K562 (cell line): ENCODE measurements at regions not wholly inside any gene's neighbourhood (a gene's known extent, or its start where the extent isn't known, plus 50 kb on each side); places are given as distances from the start of the nearest gene placed in this dataset.

Experiments
- ATAC-seq: fragments of 200-7000 bp; cut with Tn5 transposase; 3 replicates; pipeline ENCODE4 v1.9.1; 2020; ENCODE audit warnings: moderate library complexity
- BruUV-seq: library from RNA; stranded (reverse); fragments of 400-500 nt; replicated peaks from 2 replicates; lab custom pipeline; 2021; lab: Mats Ljungman, UMichigan
- CTCF ChIA-PET: fragments of 300-600 bp; formaldehyde crosslinking; extraction: SDS; loops from one replicate; lab custom pipeline; 2021; ENCODE audit warnings: low intra/inter-chr PET ratio; lab: Yijun Ruan, JAX
- POLR2A ChIA-PET: fragments of 300-600, 350-650 bp; sonication (Branson Sonifier 250); formaldehyde crosslinking; extraction: SDS; loops from one replicate; lab custom pipeline; 2021; ENCODE audit warnings: antibody characterized with exemption, inconsistent platforms; lab: Yijun Ruan, JAX
- DNase-seq, 4 experiments: peaks; one replicate each; pipeline versions ENCODE4 v3.0.0 to v3.0.0-alpha.2; 2011 to 2018; ENCODE audit warnings: low spot score in 3 of 4, mixed read lengths in 3 of 4; ENCODE audit errors: extremely low read depth in 1 of 4
- FAIRE-seq: peaks from 2 replicates; lab custom pipeline; 2011; peaks lifted over from hg19 to GRCh38; lab: Jason Lieb, UNC
- H2AFZ ChIP-seq: 2 replicates; pipeline ENCODE4 v1.6.0; 2011; ENCODE audit warnings: low read depth, low read length, control low read depth, inconsistent platforms
- H3K27ac ChIP-seq: fragments of 200-600 bp; 3 replicates; pipeline ENCODE4 v1.8.0; 2011; ENCODE audit warnings: low read depth, mild to moderate bottlenecking, control low read depth, inconsistent platforms, low read length, moderate library complexity, mixed read lengths; ENCODE audit errors: extremely low read depth
- H3K27me3 ChIP-seq, 2 experiments: fragments of 300-600 bp in 1 of 2; 2 replicates in 1 of 2; 3 replicates in 1 of 2; pipeline versions ENCODE4 v1.6.0 to v1.8.0; 2011; ENCODE audit warnings: inconsistent platforms in 2 of 2, low read length in 2 of 2, mild to moderate bottlenecking in 1 of 2, mixed read lengths in 1 of 2, moderate library complexity in 1 of 2; ENCODE audit not compliant: control insufficient read depth in 2 of 2, insufficient read depth in 2 of 2
- H3K36me3 ChIP-seq: fragments of 300-600 bp; 3 replicates; pipeline ENCODE4 v1.8.0; 2011; ENCODE audit warnings: mild to moderate bottlenecking, low read length, inconsistent platforms; ENCODE audit not compliant: control insufficient read depth, insufficient read depth
- H3K4me1 ChIP-seq, 2 experiments: fragments of 200-600 bp in 1 of 2; replicated peaks in 1 of 2; 2 replicates in 1 of 2; 3 replicates in 1 of 2; pipeline versions ENCODE4 v1.5.1 to v1.8.0; 2011; ENCODE audit warnings: inconsistent platforms in 2 of 2, low read length in 2 of 2, mild to moderate bottlenecking in 1 of 2, mixed read lengths in 1 of 2, moderate library complexity in 1 of 2; ENCODE audit not compliant: control insufficient read depth in 2 of 2, insufficient read depth in 2 of 2
- H3K4me2 ChIP-seq: 2 replicates; pipeline ENCODE4 v1.6.1; 2011; ENCODE audit warnings: low read length, control low read depth, inconsistent platforms, mixed read lengths; ENCODE audit not compliant: insufficient read depth
- H3K4me3 ChIP-seq: fragments of 200-600 bp; sonication (generic), shearing (Covaris generic); 2 replicates; pipeline ENCODE4 v1.5.1; 2016; ENCODE audit warnings: control low read depth, inconsistent platforms
- H3K79me2 ChIP-seq: fragments of 200-600 bp; 3 replicates; pipeline ENCODE4 v1.8.0; 2011; ENCODE audit warnings: low read length, inconsistent platforms; ENCODE audit not compliant: control insufficient read depth, insufficient read depth
- H3K9ac ChIP-seq, 2 experiments: 2 replicates each; pipeline versions ENCODE4 v1.6.0 to v1.6.1; 2011; ENCODE audit warnings: low read depth in 2 of 2, low read length in 2 of 2, control low read depth in 1 of 2, inconsistent platforms in 1 of 2, mild to moderate bottlenecking in 1 of 2, mixed read lengths in 1 of 2; ENCODE audit not compliant: insufficient read depth in 1 of 2
- H3K9me1 ChIP-seq: one replicate; pipeline ENCODE4 v1.6.0; 2011; ENCODE audit warnings: inconsistent platforms, mild to moderate bottlenecking, low read length, moderate library complexity; ENCODE audit not compliant: control insufficient read depth, insufficient read depth
- H3K9me3 ChIP-seq: replicated peaks from 2 replicates; pipeline ENCODE4 v1.5.1; 2011; ENCODE audit warnings: low read depth, low read length, inconsistent platforms; ENCODE audit not compliant: control insufficient read depth, insufficient read depth
- H4K20me1 ChIP-seq: replicated peaks from 2 replicates; pipeline ENCODE4 v1.6.1; 2011; ENCODE audit warnings: low read length, inconsistent platforms, mixed read lengths; ENCODE audit not compliant: control insufficient read depth, insufficient read depth
- GABPA ChIP-seq: fragments of 200-800 bp; sonication (Bioruptor generic); conservative IDR thresholded peaks from 2 replicates; pipeline ENCODE4 v1.6.1; 2016; ENCODE audit warnings: low read depth, missing genetic modification characterization, missing compliant biosample characterization
- MAFF ChIP-seq: IDR thresholded peaks from 2 replicates; pipeline ENCODE4 v1.6.1; 2012; ENCODE audit warnings: low read length, improper control_type of control experiment
- POLR2A ChIP-seq: fragments of 450-650 bp; conservative IDR thresholded peaks from 2 replicates; pipeline ENCODE4 v1.6.1; 2016
- ZNF134 ChIP-seq: fragments of 250-450 bp; sonication (Bioruptor Pico); conservative IDR thresholded peaks from 2 replicates; pipeline ENCODE4 v1.4.0; 2020
- ZNF146 ChIP-seq: IDR thresholded peaks from one replicate; pipeline ENCODE4 v1.6.1; 2018; ENCODE audit warnings: missing compliant biosample characterization; ENCODE audit not compliant: unreplicated experiment
- ZNF780A ChIP-seq: fragments of 250-450 bp; sonication (Bioruptor Pico); IDR thresholded peaks from 2 replicates; pipeline ENCODE4 v1.5.0; 2021; ENCODE audit warnings: mild to moderate bottlenecking
- WGBS: fragments of 100-300 bp; shearing (Covaris generic); methylation state at CpG from one replicate; pipeline ENCODE4 v1.1.6; 2016; ENCODE audit warnings: low coverage, mixed read lengths; ENCODE audit not compliant: insufficient coverage; ENCODE audit errors: missing lambda C conversion rate; 5-methylcytosine and 5-hydroxymethylcytosine counted together
- in situ Hi-C: fragments of 300-500 bp; cut with MboI; formaldehyde crosslinking; loops from 4 replicates; pipeline ENCODE4 v1.15.0; 2018; ENCODE audit warnings: inconsistent platforms, mixed read lengths
- intact Hi-C: fragments of 100-400 bp; cut with micrococcal nuclease; formaldehyde crosslinking; loops from 2 replicates; pipeline ENCODE4 v1.14.2; 2022
- TF ChIP-seq, protein P1 (sequence below): fragments of 200-800 bp; sonication (Bioruptor generic); IDR thresholded peaks from 2 replicates; pipeline ENCODE4 v1.6.1; 2017; ENCODE audit warnings: missing genetic modification characterization, missing compliant biosample characterization
- TF ChIP-seq, protein P2 (sequence below): fragments of 250-450 bp; sonication (Bioruptor Pico); IDR thresholded peaks from 2 replicates; pipeline ENCODE4 v1.4.0; 2020; ENCODE audit warnings: mild to moderate bottlenecking, moderate library complexity, borderline replicate concordance
- TF ChIP-seq, protein P3 (sequence below): fragments of 200-800 bp; sonication (Bioruptor generic); IDR thresholded peaks from 2 replicates; pipeline ENCODE4 v1.6.1; 2016; ENCODE audit warnings: missing genetic modification characterization, missing compliant biosample characterization
- TF ChIP-seq, protein P4 (sequence below): sonication (generic); formaldehyde crosslinking; IDR thresholded peaks from 2 replicates; pipeline ENCODE4 v1.8.0; 2022; ENCODE audit warnings: mild to moderate bottlenecking, missing genetic modification reagents

DNA sequence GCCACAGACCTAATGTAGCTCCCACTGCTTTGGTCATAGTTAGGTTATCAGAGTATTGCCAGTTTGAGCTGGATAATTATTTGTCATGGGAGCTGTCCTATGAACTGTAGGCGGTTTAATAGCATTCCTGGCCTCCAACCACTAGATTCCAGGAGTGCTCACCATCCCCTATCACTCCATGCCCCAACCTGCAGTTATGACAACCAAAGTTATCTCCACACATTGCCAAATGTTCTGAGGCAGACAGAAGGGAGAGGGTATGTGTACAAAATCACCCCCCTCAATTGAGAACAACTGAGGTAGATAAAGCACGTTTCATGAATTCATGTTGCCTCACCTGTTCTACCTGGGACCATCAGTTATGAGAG lies 119.0 kb upstream of the CACUL1 start:
- WGBS = 0% methylated on average over 2 of the region's 2 CpGs
- H4K20me1 ChIP-seq = no peaks in the 10 kb centered on the region
- POLR2A ChIA-PET = no interaction called here
- no peak overlapping the region for H3K9ac ChIP-seq
- H3K4me1 ChIP-seq = no peaks in the 10 kb centered on the region
- in situ Hi-C loops (no loop called here), intact Hi-C loops (no loop called here)
- peaks cover 2 to 7% of the 10 kb centered on the region in 2 experiments; a peak in 1 of 5 replicates for H3K27me3 ChIP-seq
- ATAC-seq (no peak), DNase-seq (no peak), FAIRE-seq (no peak)
- no peaks in the 10 kb centered on the region for H3K9me3 ChIP-seq
- no peak overlapping the region for H3K4me3 ChIP-seq
- H3K9me1 ChIP-seq = no peaks in the 10 kb centered on the region
- no peaks in the 10 kb centered on the region for H3K36me3 ChIP-seq
- no peak overlapping the region for H3K4me2 ChIP-seq
- no peak overlapping the region for H3K27ac ChIP-seq
- CTCF ChIA-PET = no interaction called here
- BruUV-seq = no TSS peak
- no peaks in the 10 kb centered on the region for H3K79me2 ChIP-seq
- no peak overlapping the region for H2AFZ ChIP-seq
- TF ChIP-seq, protein P1, sequence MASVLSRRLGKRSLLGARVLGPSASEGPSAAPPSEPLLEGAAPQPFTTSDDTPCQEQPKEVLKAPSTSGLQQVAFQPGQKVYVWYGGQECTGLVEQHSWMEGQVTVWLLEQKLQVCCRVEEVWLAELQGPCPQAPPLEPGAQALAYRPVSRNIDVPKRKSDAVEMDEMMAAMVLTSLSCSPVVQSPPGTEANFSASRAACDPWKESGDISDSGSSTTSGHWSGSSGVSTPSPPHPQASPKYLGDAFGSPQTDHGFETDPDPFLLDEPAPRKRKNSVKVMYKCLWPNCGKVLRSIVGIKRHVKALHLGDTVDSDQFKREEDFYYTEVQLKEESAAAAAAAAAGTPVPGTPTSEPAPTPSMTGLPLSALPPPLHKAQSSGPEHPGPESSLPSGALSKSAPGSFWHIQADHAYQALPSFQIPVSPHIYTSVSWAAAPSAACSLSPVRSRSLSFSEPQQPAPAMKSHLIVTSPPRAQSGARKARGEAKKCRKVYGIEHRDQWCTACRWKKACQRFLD (CRISPR knock-in tag) = no peak
- TF ChIP-seq POLR2A (no peak), ZNF780A (no peak), GABPA (tag) (no peak), ZNF134 (no peak), MAFF (no peak), ZNF146 (CRISPR knock-in tag) (no peak)
- TF ChIP-seq, protein P2, sequence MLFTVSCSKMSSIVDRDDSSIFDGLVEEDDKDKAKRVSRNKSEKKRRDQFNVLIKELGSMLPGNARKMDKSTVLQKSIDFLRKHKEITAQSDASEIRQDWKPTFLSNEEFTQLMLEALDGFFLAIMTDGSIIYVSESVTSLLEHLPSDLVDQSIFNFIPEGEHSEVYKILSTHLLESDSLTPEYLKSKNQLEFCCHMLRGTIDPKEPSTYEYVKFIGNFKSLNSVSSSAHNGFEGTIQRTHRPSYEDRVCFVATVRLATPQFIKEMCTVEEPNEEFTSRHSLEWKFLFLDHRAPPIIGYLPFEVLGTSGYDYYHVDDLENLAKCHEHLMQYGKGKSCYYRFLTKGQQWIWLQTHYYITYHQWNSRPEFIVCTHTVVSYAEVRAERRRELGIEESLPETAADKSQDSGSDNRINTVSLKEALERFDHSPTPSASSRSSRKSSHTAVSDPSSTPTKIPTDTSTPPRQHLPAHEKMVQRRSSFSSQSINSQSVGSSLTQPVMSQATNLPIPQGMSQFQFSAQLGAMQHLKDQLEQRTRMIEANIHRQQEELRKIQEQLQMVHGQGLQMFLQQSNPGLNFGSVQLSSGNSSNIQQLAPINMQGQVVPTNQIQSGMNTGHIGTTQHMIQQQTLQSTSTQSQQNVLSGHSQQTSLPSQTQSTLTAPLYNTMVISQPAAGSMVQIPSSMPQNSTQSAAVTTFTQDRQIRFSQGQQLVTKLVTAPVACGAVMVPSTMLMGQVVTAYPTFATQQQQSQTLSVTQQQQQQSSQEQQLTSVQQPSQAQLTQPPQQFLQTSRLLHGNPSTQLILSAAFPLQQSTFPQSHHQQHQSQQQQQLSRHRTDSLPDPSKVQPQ (CRISPR knock-in tag) = no peak
- TF ChIP-seq, protein P3, sequence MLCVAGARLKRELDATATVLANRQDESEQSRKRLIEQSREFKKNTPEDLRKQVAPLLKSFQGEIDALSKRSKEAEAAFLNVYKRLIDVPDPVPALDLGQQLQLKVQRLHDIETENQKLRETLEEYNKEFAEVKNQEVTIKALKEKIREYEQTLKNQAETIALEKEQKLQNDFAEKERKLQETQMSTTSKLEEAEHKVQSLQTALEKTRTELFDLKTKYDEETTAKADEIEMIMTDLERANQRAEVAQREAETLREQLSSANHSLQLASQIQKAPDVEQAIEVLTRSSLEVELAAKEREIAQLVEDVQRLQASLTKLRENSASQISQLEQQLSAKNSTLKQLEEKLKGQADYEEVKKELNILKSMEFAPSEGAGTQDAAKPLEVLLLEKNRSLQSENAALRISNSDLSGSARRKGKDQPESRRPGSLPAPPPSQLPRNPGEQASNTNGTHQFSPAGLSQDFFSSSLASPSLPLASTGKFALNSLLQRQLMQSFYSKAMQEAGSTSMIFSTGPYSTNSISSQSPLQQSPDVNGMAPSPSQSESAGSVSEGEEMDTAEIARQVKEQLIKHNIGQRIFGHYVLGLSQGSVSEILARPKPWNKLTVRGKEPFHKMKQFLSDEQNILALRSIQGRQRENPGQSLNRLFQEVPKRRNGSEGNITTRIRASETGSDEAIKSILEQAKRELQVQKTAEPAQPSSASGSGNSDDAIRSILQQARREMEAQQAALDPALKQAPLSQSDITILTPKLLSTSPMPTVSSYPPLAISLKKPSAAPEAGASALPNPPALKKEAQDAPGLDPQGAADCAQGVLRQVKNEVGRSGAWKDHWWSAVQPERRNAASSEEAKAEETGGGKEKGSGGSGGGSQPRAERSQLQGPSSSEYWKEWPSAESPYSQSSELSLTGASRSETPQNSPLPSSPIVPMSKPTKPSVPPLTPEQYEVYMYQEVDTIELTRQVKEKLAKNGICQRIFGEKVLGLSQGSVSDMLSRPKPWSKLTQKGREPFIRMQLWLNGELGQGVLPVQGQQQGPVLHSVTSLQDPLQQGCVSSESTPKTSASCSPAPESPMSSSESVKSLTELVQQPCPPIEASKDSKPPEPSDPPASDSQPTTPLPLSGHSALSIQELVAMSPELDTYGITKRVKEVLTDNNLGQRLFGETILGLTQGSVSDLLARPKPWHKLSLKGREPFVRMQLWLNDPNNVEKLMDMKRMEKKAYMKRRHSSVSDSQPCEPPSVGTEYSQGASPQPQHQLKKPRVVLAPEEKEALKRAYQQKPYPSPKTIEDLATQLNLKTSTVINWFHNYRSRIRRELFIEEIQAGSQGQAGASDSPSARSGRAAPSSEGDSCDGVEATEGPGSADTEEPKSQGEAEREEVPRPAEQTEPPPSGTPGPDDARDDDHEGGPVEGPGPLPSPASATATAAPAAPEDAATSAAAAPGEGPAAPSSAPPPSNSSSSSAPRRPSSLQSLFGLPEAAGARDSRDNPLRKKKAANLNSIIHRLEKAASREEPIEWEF (CRISPR knock-in tag) = no peak
- TF ChIP-seq, protein P4, sequence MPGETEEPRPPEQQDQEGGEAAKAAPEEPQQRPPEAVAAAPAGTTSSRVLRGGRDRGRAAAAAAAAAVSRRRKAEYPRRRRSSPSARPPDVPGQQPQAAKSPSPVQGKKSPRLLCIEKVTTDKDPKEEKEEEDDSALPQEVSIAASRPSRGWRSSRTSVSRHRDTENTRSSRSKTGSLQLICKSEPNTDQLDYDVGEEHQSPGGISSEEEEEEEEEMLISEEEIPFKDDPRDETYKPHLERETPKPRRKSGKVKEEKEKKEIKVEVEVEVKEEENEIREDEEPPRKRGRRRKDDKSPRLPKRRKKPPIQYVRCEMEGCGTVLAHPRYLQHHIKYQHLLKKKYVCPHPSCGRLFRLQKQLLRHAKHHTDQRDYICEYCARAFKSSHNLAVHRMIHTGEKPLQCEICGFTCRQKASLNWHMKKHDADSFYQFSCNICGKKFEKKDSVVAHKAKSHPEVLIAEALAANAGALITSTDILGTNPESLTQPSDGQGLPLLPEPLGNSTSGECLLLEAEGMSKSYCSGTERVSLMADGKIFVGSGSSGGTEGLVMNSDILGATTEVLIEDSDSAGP = no peak
